ENCODE measurements at regions not wholly inside any gene's neighbourhood (a gene's known extent, or its start where the extent isn't known, plus 50 kb on each side); places are given as distances from the start of the nearest gene placed in this dataset.

GRCh38 chr21:32881458-32881857 is 109.9 kb upstream of the PAXBP1 start:
- TF ChIP-seq EZH2 (optimal IDR thresholded peaks at IDR 0.05; ENCODE audit: low read depth, low read length): no peak
- TF ChIP-seq CTCF (IDR thresholded peaks at IDR 0.05; ENCODE audit: low read length): no peak
- TF ChIP-seq EZH2phosphoT487 (IDR thresholded peaks at IDR 0.05; ENCODE audit: low read length): no peak
